ENCODE measurements at regions not wholly inside any gene's neighbourhood (a gene's known extent, or its start where the extent isn't known, plus 50 kb on each side); places are given as distances from the start of the nearest gene placed in this dataset.
"Not testable (repeated sequence)": the region's sequence is repeated elsewhere in the genome, so short reads cannot be mapped to it uniquely, and the experiment has no call there.

GRCh38 chr12:124652661-124653060, 85.2 kb upstream of the NCOR2 start:
- DNase-seq: no peak

- DNase-seq: peak in 2 of 14 donors; percentile 23 to 27
Measured at GRCh38 chr12:124651516-124652273, 84.3 kb upstream of the NCOR2 start.

- DNase-seq: no peak
Measured at GRCh38 chr12:124650912-124651311, 83.5 kb upstream of the NCOR2 start.

- DNase-seq: no peak
Measured at GRCh38 chr12:124648710-124649384, 81.4 kb upstream of the NCOR2 start.

GRCh38 chr12:124647316-124647715, 79.9 kb upstream of the NCOR2 start:
- no peak for DNase-seq

- DNase-seq: no peak
Measured at GRCh38 chr12:124646385-124647230, 79.2 kb upstream of the NCOR2 start.

GRCh38 chr12:124645530-124646244, 78.3 kb upstream of the NCOR2 start:
- DNase-seq: no peak

- DNase-seq: not testable (repeated sequence)
Measured at GRCh38 chr12:124643768-124644167, 76.4 kb upstream of the NCOR2 start.

GRCh38 chr12:124642105-124642504, 74.7 kb upstream of the NCOR2 start:
- DNase-seq: no peak

- DNase-seq: no peak
Measured at GRCh38 chr12:124641591-124641990, 74.2 kb upstream of the NCOR2 start.

GRCh38 chr12:124640056-124640455, 72.6 kb upstream of the NCOR2 start:
- no peak for DNase-seq

GRCh38 chr12:124639122-124639806, 71.9 kb upstream of the NCOR2 start:
- DNase-seq: no peak

- DNase-seq: peak in 1 of 14 donors; percentile 60
Measured at GRCh38 chr12:124637581-124637981, 70.2 kb upstream of the NCOR2 start.

- DNase-seq: no peak
Measured at GRCh38 chr12:124637163-124637562, 69.8 kb upstream of the NCOR2 start.

GRCh38 chr12:124636138-124636978, 68.9 kb upstream of the NCOR2 start:
- no peak for DNase-seq

- DNase-seq: no peak
Measured at GRCh38 chr12:124635316-124635715, 67.9 kb upstream of the NCOR2 start.

- no peak for DNase-seq
Measured at GRCh38 chr12:124633365-124634362, 66.3 kb upstream of the NCOR2 start.

- DNase-seq: no peak
Measured at GRCh38 chr12:124632519-124632984, 65.1 kb upstream of the NCOR2 start.

- DNase-seq: no peak
Measured at GRCh38 chr12:124631681-124632256, 64.4 kb upstream of the NCOR2 start.

All from C1 segment of cervical spinal cord (tissue), 14 donors.